OCI-LY1 (cell line): ENCODE measurements at regions not wholly inside any gene's neighbourhood (a gene's known extent, or its start where the extent isn't known, plus 50 kb on each side); places are given as distances from the start of the nearest gene placed in this dataset.
"Not testable (repeated sequence)": the region's sequence is repeated elsewhere in the genome, so short reads cannot be mapped to it uniquely, and the experiment has no call there.

Experiments used
- H2AFZ ChIP-seq: fragments of 200-600 bp; sonication (generic), shearing (Covaris generic); 2 replicates; pipeline ENCODE4 v1.6.0; 2014; ENCODE audit warnings: antibody characterized with exemption, mild to moderate bottlenecking, low read length
- H3F3A ChIP-seq: fragments of 200-600 bp; sonication (generic), shearing (Covaris generic); 2 replicates; pipeline ENCODE4 v1.6.0; 2014; ENCODE audit warnings: mild to moderate bottlenecking, antibody characterized with exemption, low read length, moderate library complexity; ENCODE audit not compliant: insufficient read depth
- H3K27ac ChIP-seq: fragments of 200-600 bp; sonication (generic); 2 replicates; pipeline ENCODE4 v1.5.1; 2014; ENCODE audit warnings: low read length, mixed run types, mild to moderate bottlenecking, low read depth; ENCODE audit not compliant: poor library complexity, severe bottlenecking
- H3K27me3 ChIP-seq: fragments of 200-600 bp; sonication (generic); 2 replicates; pipeline ENCODE4 v1.6.0; 2014; ENCODE audit warnings: antibody characterized with exemption, mild to moderate bottlenecking, low read length, moderate library complexity; ENCODE audit not compliant: insufficient read depth
- H3K36me3 ChIP-seq: fragments of 200-600 bp; sonication (generic); 2 replicates; pipeline ENCODE4 v1.6.1; 2014; ENCODE audit warnings: mild to moderate bottlenecking, antibody characterized with exemption, low read length, moderate library complexity, mixed read lengths; ENCODE audit not compliant: insufficient read depth
- H3K4me1 ChIP-seq: fragments of 200-600 bp; sonication (generic); 2 replicates; pipeline ENCODE4 v1.5.1; 2014; ENCODE audit warnings: mild to moderate bottlenecking, low read length, moderate library complexity; ENCODE audit not compliant: insufficient read depth, severe bottlenecking
- H3K4me2 ChIP-seq: fragments of 200-600 bp; sonication (generic), shearing (Covaris generic); 2 replicates; pipeline ENCODE4 v1.6.1; 2014; ENCODE audit warnings: low read length
- H3K4me3 ChIP-seq: fragments of 200-600 bp; sonication (generic); 2 replicates; pipeline ENCODE4 v1.5.1; 2014; ENCODE audit warnings: low read length, low read depth, mild to moderate bottlenecking, mixed read lengths; ENCODE audit not compliant: poor library complexity, severe bottlenecking
- H3K79me2 ChIP-seq: fragments of 200-600 bp; shearing (Covaris generic); 2 replicates; pipeline ENCODE4 v1.6.1; 2016; ENCODE audit warnings: mixed run types, low read length, mixed read lengths; ENCODE audit not compliant: insufficient read depth
- H3K9ac ChIP-seq: fragments of 200-600 bp; sonication (generic), shearing (Covaris generic); 2 replicates; pipeline ENCODE4 v1.6.1; 2014; ENCODE audit warnings: mild to moderate bottlenecking, low read length, mixed read lengths
- H3K9me2 ChIP-seq: fragments of 200-600 bp; sonication (generic), shearing (Covaris generic); 2 replicates; pipeline ENCODE4 v1.6.1; 2014; ENCODE audit warnings: low read depth, mild to moderate bottlenecking, low read length, mixed read lengths
- H3K9me3 ChIP-seq: fragments of 200-600 bp; shearing (Covaris generic); 2 replicates; pipeline ENCODE4 v1.6.1; 2014; ENCODE audit warnings: low read length, mixed read lengths
- H4K20me1 ChIP-seq: fragments of 200-600 bp; sonication (generic), shearing (Covaris generic); 2 replicates; pipeline ENCODE4 v1.6.0; 2016; ENCODE audit warnings: mild to moderate bottlenecking, low read length; ENCODE audit not compliant: insufficient read depth
- CTCF ChIP-seq: fragments of 200-600 bp; sonication (generic), shearing (Covaris generic); IDR thresholded peaks from 2 replicates; pipeline ENCODE4 v1.5.1; 2017; ENCODE audit warnings: mild to moderate bottlenecking, antibody characterized with exemption, low read length, moderate library complexity, mixed read lengths
- EZH2 ChIP-seq: fragments of 200-600 bp; sonication (generic), shearing (Covaris generic); IDR thresholded peaks from 2 replicates; pipeline ENCODE4 v1.8.0; 2017; ENCODE audit warnings: borderline replicate concordance, mixed run types, mild to moderate bottlenecking, antibody characterized with exemption, low read length, moderate library complexity, mixed read lengths

DNA sequence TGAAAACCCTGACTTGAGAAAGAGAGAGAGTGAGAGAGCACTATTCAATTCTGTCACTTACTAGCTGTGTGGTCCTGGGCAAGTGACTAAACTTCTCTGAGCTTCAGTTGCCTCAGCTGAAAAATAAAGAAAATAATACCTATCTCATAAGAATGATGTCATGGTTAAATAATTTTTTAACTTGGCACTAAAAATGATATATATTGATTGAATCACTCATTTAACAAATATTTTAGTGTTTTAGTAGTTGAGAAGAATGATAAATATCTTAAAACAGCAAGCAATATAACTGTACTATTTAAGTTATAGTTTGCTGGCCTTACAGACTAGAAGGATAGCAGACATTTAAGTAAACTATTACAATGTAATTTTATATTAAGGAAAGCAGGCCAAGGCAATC is 764.2 kb downstream of the DIAPH3 start:
- Histone ChIP-seq H3K4me3 (no peak overlapping the region), H3K9me2 (no peaks in the 10 kb centered on the region), H3K27me3 (no peaks in the 10 kb centered on the region), H3K79me2 (no peaks in the 10 kb centered on the region), H3K9ac (no peak overlapping the region), H4K20me1 (no peaks in the 10 kb centered on the region), H3K4me1 (no peaks in the 10 kb centered on the region), H3K27ac (no peak overlapping the region), H3F3A (no peaks in the 10 kb centered on the region), H3K4me2 (no peak overlapping the region), H2AFZ (no peak overlapping the region), H3K9me3 (no peaks in the 10 kb centered on the region), H3K36me3 (no peaks in the 10 kb centered on the region)
- TF ChIP-seq CTCF (no peak), EZH2 (no peak)

GRCh38 chr13:59404331-59404730 is 759.4 kb downstream of the DIAPH3 start:
- H3K4me3 ChIP-seq = no peak overlapping the region
- H3K27me3 ChIP-seq = no peaks in the 10 kb centered on the region
- no peak overlapping the region for H2AFZ ChIP-seq
- H3K9me2 ChIP-seq = no peaks in the 10 kb centered on the region
- H3K4me2 ChIP-seq = no peak overlapping the region
- no peaks in the 10 kb centered on the region for H3K36me3 ChIP-seq
- H3K79me2 ChIP-seq = no peaks in the 10 kb centered on the region
- H3K27ac ChIP-seq = no peak overlapping the region
- H3K4me1 ChIP-seq = no peaks in the 10 kb centered on the region
- no peaks in the 10 kb centered on the region for H4K20me1 ChIP-seq
- no peak overlapping the region for H3K9ac ChIP-seq
- H3F3A ChIP-seq = no peaks in the 10 kb centered on the region
- TF ChIP-seq CTCF (no peak), EZH2 (no peak)
- H3K9me3 ChIP-seq = no peaks in the 10 kb centered on the region

DNA sequence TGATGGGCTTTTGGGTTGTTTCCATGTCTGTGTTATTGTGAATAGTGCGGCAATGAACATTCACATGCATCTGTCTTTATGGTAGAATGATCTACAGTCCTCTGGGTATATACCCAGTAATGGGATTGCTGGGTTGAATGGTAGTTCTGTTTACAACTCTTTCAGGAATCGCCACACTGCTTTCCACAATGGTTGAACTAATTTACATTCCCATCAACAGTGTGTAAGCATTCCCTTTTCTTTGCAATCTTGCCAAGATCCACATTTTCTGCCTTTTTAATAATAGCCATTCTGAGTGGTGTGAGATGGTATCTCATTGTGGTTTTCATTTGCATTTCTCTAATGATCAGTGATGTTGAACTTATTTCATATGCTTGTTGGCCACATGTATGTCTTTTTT is 756.5 kb downstream of the DIAPH3 start:
- H4K20me1 ChIP-seq, H3K9ac ChIP-seq, H2AFZ ChIP-seq, H3F3A ChIP-seq, H3K9me3 ChIP-seq, H3K27me3 ChIP-seq, H3K9me2 ChIP-seq, H3K4me3 ChIP-seq, H3K4me2 ChIP-seq, H3K79me2 ChIP-seq, H3K27ac ChIP-seq, H3K36me3 ChIP-seq, H3K4me1 ChIP-seq: not testable (repeated sequence)

DNA sequence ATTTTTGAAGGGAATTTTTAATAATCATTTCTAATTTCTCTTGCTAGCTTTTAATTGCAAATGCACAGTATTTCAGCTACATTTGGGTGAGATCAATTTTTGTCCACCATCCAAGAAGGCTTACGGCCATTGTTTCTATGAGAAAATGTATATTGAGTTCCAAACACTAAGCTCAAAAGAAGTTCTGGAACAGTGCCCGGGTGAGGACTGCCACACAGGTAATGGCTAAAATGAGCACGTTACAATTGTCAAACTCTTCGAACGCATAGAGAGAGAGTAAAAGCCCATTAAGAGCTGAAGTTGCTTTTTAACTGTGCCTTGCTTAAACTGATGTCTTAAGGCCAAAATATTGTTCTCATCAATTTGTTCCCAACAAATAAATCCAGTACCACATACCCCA is 755.0 kb downstream of the DIAPH3 start:
- Histone ChIP-seq H3K27ac (no peak overlapping the region), H3K4me2 (no peak overlapping the region), H3K79me2 (no peaks in the 10 kb centered on the region), H3F3A (no peaks in the 10 kb centered on the region), H3K4me1 (no peaks in the 10 kb centered on the region), H3K36me3 (no peaks in the 10 kb centered on the region), H3K9me2 (no peaks in the 10 kb centered on the region), H3K9me3 (no peaks in the 10 kb centered on the region), H2AFZ (no peak overlapping the region), H3K4me3 (no peak overlapping the region), H3K27me3 (no peaks in the 10 kb centered on the region), H3K9ac (no peak overlapping the region), H4K20me1 (no peaks in the 10 kb centered on the region)
- no peak for TF ChIP-seq EZH2
- TF ChIP-seq CTCF = no peak
